HEK293T (cell line): ENCODE measurements at regions not wholly inside any gene's neighbourhood (a gene's known extent, or its start where the extent isn't known, plus 50 kb on each side); places are given as distances from the start of the nearest gene placed in this dataset.

Source experiments
- CTCF ChIA-PET: fragments of 350-600 bp; formaldehyde crosslinking; extraction: SDS; loops from one replicate; lab custom pipeline; 2021; ENCODE audit warnings: antibody characterized with exemption, inconsistent platforms; lab: Yijun Ruan, JAX
- POLR2A ChIA-PET: fragments of 350-600 bp; formaldehyde crosslinking; extraction: SDS; loops from one replicate; lab custom pipeline; 2020; ENCODE audit warnings: antibody characterized with exemption, inconsistent platforms; lab: Yijun Ruan, JAX
- DNase-seq: peaks from one replicate; pipeline ENCODE4 v3.0.0; 2012; ENCODE audit warnings: mixed read lengths; ENCODE audit errors: extremely low spot score
- ARNT ChIP-seq: fragments of 450-650 bp; IDR thresholded peaks from 2 replicates; pipeline ENCODE4 v1.6.1; 2017; ENCODE audit warnings: mild to moderate bottlenecking
- BHLHE40 ChIP-seq: fragments of 450-650 bp; IDR thresholded peaks from 2 replicates; pipeline ENCODE4 v1.6.1; 2016; ENCODE audit warnings: mild to moderate bottlenecking, moderate library complexity, borderline replicate concordance
- CTBP1 ChIP-seq: fragments of 450-650 bp; IDR thresholded peaks from 2 replicates; pipeline ENCODE4 v1.6.1; 2016; ENCODE audit warnings: borderline replicate concordance
- ELF4 ChIP-seq: fragments of 450-650 bp; IDR thresholded peaks from 2 replicates; pipeline ENCODE4 v1.6.1; 2017; ENCODE audit warnings: antibody characterized with exemption
- FOXA1 ChIP-seq: fragments of 450-650 bp; IDR thresholded peaks from 2 replicates; pipeline ENCODE4 v1.6.1; 2016; ENCODE audit warnings: mild to moderate bottlenecking
- FOXK2 ChIP-seq: fragments of 450-650 bp; IDR thresholded peaks from 2 replicates; pipeline ENCODE4 v1.6.1; 2016; ENCODE audit warnings: mild to moderate bottlenecking
- FOXM1 ChIP-seq: fragments of 450-650 bp; IDR thresholded peaks from 2 replicates; pipeline ENCODE4 v1.6.1; 2017; ENCODE audit warnings: mild to moderate bottlenecking, borderline replicate concordance
- HDGF ChIP-seq: fragments of 450-650 bp; IDR thresholded peaks from 2 replicates; pipeline ENCODE4 v1.6.1; 2017; ENCODE audit warnings: antibody characterized with exemption, borderline replicate concordance
- L3MBTL2 ChIP-seq: fragments of 450-650 bp; conservative IDR thresholded peaks from 2 replicates; pipeline ENCODE4 v1.6.1; 2016; ENCODE audit warnings: mild to moderate bottlenecking
- LEF1 ChIP-seq: fragments of 450-650 bp; IDR thresholded peaks from 2 replicates; pipeline ENCODE4 v1.6.1; 2017; ENCODE audit warnings: mild to moderate bottlenecking, borderline replicate concordance
- NFRKB ChIP-seq: fragments of 450-650 bp; IDR thresholded peaks from 2 replicates; pipeline ENCODE4 v1.6.1; 2016; ENCODE audit warnings: mild to moderate bottlenecking, moderate library complexity
- SP1 ChIP-seq: fragments of 450-650 bp; IDR thresholded peaks from 2 replicates; pipeline ENCODE4 v1.6.1; 2017
- SUZ12 ChIP-seq: fragments of 450-650 bp; IDR thresholded peaks from 2 replicates; pipeline ENCODE4 v1.6.1; 2016; ENCODE audit warnings: mild to moderate bottlenecking
- TARDBP ChIP-seq: fragments of 450-650 bp; IDR thresholded peaks from 2 replicates; pipeline ENCODE4 v1.6.1; 2016
- ZNF384 ChIP-seq: fragments of 450-650 bp; IDR thresholded peaks from 2 replicates; pipeline ENCODE4 v1.6.1; 2016
- TF ChIP-seq, protein P1 (sequence below): fragments of 450-650 bp; IDR thresholded peaks from 2 replicates; pipeline ENCODE4 v1.6.1; 2016

DNA sequence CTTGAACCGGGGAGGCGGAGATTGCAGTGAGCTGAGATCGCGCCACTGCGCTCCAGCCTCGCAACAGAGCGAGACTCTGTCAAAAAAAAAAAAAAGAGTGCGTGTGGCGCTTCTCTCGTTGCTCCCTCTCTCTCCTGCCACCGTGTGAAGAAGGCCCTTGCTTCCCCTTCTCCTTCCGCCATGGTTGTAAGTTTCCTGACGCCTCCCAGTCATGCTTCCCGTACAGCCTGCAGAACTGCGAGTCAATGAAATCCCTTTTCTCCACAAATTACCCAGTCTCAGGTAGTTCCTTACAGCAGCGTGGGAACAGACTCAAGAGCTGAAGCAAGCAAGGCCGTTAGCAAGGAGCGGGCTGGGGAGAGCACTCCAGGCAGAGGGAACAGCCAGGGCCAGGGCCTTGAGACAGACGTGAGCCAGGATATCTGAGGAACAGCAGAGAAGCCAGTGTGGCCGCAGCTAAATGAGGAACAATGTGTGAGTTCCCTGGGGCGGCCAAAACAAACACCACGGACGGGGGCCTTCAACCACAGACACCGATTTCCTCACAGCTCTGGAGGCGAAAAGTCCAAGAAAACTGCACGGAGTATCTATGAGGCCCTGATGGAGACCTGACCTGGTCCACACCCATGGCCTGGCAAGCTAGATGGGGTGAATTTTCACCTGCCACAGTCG lies 54.2 kb upstream of the ETS2 start:
- ChIA-PET POLR2A (no interaction called here), CTCF (no interaction called here)
- DNase-seq = no peak
- TF ChIP-seq ZNF384 = no peak
- no peak for TF ChIP-seq ARNT
- TF ChIP-seq SP1 = no peak
- TF ChIP-seq ELF4 = no peak
- TF ChIP-seq LEF1 = no peak
- no peak for TF ChIP-seq FOXA1
- TF ChIP-seq, protein P1, sequence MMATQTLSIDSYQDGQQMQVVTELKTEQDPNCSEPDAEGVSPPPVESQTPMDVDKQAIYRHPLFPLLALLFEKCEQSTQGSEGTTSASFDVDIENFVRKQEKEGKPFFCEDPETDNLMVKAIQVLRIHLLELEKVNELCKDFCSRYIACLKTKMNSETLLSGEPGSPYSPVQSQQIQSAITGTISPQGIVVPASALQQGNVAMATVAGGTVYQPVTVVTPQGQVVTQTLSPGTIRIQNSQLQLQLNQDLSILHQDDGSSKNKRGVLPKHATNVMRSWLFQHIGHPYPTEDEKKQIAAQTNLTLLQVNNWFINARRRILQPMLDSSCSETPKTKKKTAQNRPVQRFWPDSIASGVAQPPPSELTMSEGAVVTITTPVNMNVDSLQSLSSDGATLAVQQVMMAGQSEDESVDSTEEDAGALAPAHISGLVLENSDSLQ = no peak
- no peak for TF ChIP-seq FOXK2
- TF ChIP-seq HDGF = no peak
- no peak for TF ChIP-seq CTBP1
- no peak for TF ChIP-seq TARDBP
- no peak for TF ChIP-seq L3MBTL2

DNA sequence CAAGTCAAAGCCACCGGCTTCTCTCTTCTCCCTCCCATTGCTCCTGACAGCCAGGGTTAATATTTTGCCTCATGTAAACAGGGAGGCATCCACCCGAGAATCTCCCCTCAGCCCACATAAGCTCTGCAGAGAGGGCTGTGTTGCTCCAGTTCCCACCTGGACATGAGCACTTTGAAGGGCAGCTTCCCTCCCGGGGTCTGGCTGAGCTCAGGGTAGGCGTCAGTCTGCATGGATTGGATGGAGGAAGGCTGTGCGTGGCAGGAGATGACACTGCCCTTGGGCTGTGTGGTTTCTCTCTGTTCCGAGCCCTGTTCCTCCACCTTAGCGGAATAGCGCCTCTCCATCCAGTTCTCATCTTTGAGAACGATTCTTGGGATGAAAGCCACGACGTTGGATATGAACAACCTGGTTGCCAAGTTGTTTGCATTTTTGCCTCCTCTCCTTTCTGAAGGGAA lies 53.7 kb upstream of the ETS2 start:
- TF ChIP-seq SP1 = no peak
- no peak for TF ChIP-seq FOXK2
- no peak for TF ChIP-seq SUZ12
- TF ChIP-seq LEF1 = no peak
- TF ChIP-seq HDGF = no peak
- no peak for TF ChIP-seq FOXM1
- TF ChIP-seq NFRKB = no peak
- no peak for TF ChIP-seq CTBP1
- TF ChIP-seq TARDBP = no peak
- no peak for TF ChIP-seq ELF4
- TF ChIP-seq, protein P1 = no peak
- TF ChIP-seq ARNT = no peak
- TF ChIP-seq ZNF384 = no peak
- ChIA-PET POLR2A (no interaction called here), CTCF (no interaction called here)
- no peak for DNase-seq

DNA sequence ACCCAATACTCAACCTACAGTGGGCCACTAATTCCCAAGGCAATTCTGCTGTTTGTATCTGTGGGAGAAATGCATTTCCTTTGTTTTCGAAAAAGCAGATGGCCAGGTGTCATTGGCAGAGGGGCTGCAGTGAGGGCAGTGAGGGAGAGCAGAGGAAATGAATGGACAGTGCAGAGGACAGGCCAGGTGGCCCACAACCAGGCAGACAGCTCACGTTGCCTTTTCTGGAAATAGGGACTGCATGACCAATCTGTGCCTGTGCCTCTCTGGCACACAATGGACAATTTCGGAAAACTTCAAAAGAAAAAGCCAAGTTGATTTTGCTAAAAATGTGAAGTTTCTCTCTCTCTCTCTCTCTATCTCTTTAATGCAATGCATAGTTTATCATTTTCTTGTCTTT lies 52.6 kb upstream of the ETS2 start:
- no peak for TF ChIP-seq ELF4
- no peak for TF ChIP-seq FOXK2
- TF ChIP-seq BHLHE40 = no peak
- TF ChIP-seq CTBP1 = no peak
- TF ChIP-seq, protein P1 = no peak
- TF ChIP-seq L3MBTL2 = no peak
- no peak for TF ChIP-seq ARNT
- no peak for TF ChIP-seq TARDBP
- TF ChIP-seq FOXM1 = no peak
- no peak for TF ChIP-seq SUZ12
- no peak for TF ChIP-seq ZNF384
- no peak for TF ChIP-seq NFRKB
- no peak for TF ChIP-seq HDGF
- ChIA-PET POLR2A (interaction anchor here (0.9 kb wide), 1 partner anchor 428 kb away, joined by 3 read pairs; no protein-coding TSS in a partner anchor), CTCF (no interaction called here)
- no peak for DNase-seq

DNA sequence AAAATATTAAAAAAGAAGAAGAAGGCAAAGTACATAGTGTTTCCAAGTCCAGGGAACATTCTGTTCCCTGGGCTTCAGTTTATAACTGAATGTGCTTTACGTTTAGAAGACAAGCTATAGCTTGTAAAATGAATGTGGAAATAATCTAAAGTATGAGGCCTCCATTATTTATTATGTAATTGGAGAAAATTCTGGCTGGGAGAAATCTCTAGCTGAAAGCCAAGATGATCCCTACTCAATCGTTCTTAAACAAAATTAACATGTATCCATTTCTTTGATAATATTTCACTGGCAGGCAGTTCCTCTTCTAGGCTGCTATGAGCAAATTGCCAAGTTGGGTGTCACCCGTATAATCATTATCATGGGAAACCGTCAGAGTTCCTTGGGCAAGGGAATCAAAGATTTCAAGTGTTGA lies 52.2 kb upstream of the ETS2 start:
- ChIA-PET POLR2A (interaction anchor here (0.9 kb wide), 1 partner anchor 427 kb away, joined by 3 read pairs; no protein-coding TSS in a partner anchor), CTCF (no interaction called here)
- TF ChIP-seq FOXA1 (no peak), NFRKB (no peak), SP1 (no peak), SUZ12 (no peak), FOXK2 (no peak), ELF4 (no peak), ARNT (no peak), LEF1 (no peak), L3MBTL2 (no peak), BHLHE40 (no peak), ZNF384 (no peak), TARDBP (no peak), HDGF (no peak), CTBP1 (no peak), FOXM1 (no peak)
- TF ChIP-seq, protein P1 = no peak
- DNase-seq = no peak
